ENCODE measurements at regions not wholly inside any gene's neighbourhood (a gene's known extent, or its start where the extent isn't known, plus 50 kb on each side); places are given as distances from the start of the nearest gene placed in this dataset.

GRCh38 chr17:69948406-69948805, 126.6 kb upstream of the KCNJ16 start:
- no peak for DNase-seq (ENCODE audit: low read depth in 2 of 2)

DNA sequence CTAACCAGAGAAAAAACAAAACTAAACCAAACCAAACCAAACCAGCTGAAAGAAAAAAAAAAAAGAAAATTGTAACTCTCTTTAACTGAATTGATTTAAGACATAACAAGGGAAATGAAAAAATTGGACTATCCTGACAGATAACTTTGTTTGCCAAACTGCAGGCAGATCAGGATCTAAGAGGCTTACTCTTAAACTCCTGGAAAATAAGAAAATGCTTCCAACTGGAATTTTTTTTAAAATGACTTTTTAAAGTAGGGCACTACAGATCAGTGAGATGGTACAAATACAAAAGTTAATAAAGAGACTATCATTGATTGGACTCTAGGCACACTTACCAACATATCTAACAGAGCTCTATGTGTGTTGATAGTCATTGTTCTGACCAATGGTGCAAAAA, 125.5 kb upstream of the KCNJ16 start:
- DNase-seq (ENCODE audit: low read depth in 2 of 2): no peak

DNA sequence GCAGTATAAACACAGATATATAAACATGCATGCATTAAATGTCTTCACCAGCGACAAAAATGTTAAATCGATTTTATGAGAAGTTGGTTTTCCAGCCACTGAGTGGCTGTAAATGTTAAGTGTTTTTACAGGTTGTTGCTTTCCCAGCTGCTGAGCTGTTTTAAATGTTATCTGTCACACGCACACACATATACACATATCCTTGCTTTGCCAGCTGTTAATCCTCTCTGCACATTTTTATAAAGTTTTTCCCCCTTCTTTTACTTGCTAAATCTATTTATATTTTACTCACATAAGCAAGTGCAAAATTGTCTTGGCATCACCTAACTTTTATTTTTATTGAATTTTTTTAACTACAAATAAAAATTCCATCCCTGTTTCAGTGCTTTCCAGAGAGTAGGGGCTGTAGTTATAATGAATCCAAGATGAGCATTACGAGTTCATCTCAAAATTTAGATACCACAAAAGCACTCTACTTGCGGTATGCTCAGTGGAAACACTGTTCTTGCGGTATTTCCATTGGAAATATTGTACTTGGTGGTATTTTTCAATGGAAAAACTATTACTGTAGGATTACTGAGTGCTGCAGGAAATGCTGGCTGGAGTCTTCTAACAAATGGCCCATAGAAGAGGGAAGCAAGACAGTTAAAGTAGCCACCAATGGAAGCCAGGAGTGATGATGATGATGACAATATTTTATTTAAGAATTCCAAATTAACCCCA, 124.9 kb upstream of the KCNJ16 start:
- DNase-seq (ENCODE audit: low read depth in 2 of 2): no peak

GRCh38 chr17:69950701-69951418, 124.2 kb upstream of the KCNJ16 start:
- DNase-seq (ENCODE audit: low read depth in 2 of 2): no peak

- DNase-seq (ENCODE audit: low read depth in 2 of 2): no peak
Observed at GRCh38 chr17:69954241-69954925, 120.6 kb upstream of the KCNJ16 start.

DNA sequence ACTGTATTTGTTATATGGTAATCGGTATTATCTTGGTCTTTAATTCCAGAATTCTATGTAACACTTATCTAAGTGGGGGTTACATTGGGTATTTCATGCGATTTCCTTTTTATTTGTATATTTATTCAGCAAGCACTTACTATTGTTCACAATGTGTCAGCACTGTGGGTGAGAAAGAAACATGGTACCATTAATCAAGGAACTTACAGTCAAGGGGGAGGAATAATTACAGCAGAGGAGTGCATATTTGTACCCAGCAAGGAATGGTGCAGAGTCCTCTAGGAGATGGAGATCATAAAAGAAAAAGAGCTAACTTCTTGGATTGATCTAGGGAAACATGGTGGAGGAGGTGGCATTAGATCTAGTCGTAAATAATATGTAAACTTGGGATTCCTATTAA, 117.0 kb upstream of the KCNJ16 start:
- no peak for DNase-seq (ENCODE audit: low read depth in 2 of 2)

DNA sequence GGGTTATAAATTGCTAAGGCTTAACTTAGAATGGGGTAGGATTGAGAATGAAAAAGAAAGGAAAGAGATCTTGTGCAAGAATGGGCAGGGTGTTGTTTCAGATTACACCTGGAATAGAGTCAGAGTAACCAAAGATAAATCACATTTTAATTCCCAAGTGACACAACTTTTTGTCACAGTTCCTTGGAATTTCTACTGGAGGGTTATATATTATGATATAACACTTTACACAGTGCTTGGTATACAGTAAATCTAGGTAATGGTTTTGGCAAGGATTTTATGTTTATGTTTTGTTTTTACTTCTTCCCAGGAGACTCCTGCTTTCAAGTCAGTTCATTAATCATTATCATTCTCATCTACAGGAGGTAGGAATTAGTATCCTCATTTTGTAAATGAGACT, 115.7 kb upstream of the KCNJ16 start:
- DNase-seq (ENCODE audit: low read depth in 2 of 2): no peak

DNA sequence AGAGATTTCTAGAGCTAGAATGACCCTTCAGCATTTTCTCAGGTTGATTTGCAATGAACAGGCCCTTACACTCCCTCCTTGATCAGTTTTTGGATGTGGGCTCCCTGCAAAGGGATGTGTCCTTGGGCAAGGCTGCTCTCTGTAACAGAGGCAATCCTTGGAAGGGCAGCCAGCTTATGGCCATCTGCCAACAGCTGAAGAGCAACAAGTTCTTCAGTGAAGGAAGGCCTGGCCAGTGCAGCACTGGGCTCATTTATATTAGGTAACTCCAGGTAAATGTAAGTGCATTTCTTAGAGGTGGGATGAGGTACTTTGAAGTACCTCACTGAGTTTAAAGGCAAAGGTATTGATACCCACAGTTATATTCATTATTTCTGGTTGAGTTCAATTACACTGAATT, 114.3 kb upstream of the KCNJ16 start:
- no peak for DNase-seq (ENCODE audit: low read depth in 2 of 2)

DNA sequence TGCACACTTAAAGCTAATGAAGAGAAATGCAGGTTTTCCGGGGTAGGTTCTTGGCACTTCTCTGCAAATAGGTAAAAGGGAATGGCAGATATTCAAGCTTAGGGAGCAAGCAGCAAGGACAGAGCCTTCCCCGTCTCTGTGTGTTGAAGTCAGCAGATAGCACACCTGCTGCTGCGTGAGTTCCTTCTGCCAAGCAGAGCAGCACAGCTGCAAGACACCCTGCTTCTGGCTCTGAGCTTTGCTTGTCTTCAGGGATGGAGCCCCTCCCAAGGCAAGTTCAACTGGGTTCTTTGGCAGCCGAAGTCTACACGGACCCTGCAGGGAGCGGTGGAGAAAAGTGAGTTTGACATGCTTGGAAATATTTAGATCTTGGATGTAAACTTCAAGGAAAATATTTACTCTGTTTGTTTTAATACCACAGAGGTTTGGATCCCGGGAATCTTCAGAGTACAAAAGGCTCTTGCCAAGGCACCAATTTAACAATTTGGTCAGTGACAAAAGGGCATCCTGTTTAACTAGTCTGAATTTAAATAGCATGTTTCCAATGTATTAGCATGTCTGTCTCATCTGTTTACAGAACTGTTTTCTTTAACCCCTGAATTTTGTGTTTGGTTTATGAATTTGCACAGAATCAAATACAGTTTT, 113.4 kb upstream of the KCNJ16 start:
- no peak for DNase-seq (ENCODE audit: low read depth in 2 of 2)

- no peak for DNase-seq (ENCODE audit: low read depth in 2 of 2)
Observed at GRCh38 chr17:69962436-69962995, 112.5 kb upstream of the KCNJ16 start.

GRCh38 chr17:69967910-69968411, 107.1 kb upstream of the KCNJ16 start:
- peak; percentile 59 to 70 for DNase-seq (ENCODE audit: low read depth in 2 of 2)

DNA sequence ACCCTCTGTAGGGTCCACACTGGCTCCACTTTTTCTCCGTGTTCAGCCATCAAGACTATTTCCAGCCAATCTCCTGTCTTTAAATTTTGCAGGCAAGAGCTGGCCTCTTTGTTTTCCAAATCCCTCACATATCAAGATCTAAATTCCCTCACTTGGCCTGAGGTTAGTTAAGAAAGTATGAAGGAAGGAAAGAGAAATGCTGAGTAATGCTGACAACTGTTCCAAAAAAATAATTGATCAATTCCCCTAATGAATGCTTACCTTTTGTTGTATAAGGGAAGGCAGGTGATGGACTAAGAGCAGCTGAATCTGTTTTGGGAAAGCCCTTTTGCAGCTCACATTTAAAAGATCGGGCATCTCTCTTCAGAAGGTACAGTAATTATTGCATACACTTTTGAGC, 105.1 kb upstream of the KCNJ16 start:
- DNase-seq (ENCODE audit: low read depth in 2 of 2): no peak

GRCh38 chr17:69972251-69972650, 102.8 kb upstream of the KCNJ16 start:
- no peak for DNase-seq (ENCODE audit: low read depth in 2 of 2)

DNA sequence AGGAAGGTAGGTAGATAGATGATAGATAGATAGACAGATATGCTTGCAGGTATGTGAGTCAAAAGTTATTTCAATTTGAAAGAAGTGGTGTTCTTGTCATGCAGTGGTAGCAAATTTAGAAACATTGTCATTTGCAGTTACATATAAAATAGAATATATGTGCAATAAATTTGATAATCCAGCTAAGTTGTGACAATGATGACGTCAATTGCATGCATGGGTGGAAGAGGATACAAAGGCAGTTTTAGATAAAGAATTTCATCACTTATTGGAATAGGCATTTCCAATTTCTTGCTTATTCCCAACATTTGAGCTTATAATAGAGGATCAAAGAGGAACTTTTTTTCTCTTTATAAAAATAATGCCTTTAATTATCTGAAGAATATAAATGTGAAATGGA, 99.2 kb upstream of the KCNJ16 start:
- DNase-seq (ENCODE audit: low read depth in 2 of 2): no peak

DNA sequence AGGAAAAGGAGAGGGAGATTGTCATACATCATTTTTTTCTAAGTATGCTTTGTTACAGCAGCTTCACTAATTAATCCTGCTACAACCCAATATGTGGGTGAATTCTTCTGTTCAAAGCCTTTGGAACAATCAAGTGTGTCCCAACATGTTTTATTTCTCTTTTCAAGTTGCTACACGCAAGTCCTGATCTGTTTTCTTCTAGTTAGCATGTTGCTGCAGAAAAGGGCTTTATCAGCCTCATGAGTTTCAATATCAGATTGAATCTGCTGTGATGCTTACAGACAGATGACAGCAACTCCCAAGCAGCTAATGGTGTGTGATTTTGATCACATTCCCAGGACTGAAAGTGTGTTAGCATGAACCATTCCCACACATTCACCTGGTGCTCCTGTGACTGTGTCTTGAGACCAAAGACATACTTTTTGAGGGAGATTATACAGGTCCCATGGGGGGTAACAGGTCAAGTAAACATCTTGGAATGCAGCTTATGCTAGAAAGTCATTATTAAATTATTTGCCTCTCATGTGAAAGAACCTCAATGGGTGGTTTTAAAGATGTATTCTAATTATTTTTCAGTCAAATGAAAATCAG, 96.9 kb upstream of the KCNJ16 start:
- DNase-seq (ENCODE audit: low read depth in 2 of 2): no peak

DNA sequence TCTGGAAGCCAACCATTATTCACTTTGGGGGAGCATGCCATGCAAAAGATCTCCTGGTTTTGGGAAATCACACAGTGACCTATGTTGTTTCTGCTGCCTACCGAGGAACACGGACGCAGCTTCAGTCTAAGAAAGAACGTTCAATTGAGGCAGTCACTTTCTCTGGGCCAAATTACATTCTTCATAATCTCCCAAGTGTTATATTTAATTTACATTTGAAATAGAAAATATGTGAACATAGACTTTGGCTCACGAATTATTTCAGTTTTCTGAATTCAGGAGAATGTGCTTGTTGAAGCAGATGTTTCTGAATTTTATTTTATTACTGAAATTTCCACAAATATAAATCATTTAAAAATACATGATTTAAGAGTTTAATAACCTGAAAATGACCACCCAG, 93.6 kb upstream of the KCNJ16 start:
- no peak for DNase-seq (ENCODE audit: low read depth in 2 of 2)

DNA sequence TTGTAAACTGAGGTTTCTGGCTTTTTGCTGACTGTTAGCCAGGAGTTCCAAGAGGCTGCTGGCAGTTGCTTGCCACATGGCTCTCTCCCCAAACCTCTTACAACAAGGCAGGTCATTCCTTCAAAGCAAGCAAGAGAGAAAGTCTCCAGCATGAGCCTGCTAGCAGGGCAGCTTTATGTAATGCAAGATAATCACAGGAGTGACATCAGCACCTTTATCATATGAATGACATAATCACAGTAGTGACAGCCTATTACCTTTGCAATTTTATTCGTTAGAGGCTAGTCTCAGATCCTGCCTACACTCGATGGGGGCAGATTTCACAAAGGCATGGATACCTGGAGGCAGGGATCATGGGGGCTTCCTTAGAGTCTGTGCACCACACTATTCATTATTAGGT, 79.5 kb upstream of the KCNJ16 start:
- DNase-seq (ENCODE audit: low read depth in 2 of 2): no peak

- DNase-seq (ENCODE audit: low read depth in 2 of 2): no peak
Observed at GRCh38 chr17:69997332-69997731, 77.7 kb upstream of the KCNJ16 start.

GRCh38 chr17:69999253-69999652, 75.8 kb upstream of the KCNJ16 start:
- DNase-seq (ENCODE audit: low read depth in 2 of 2): no peak

DNA sequence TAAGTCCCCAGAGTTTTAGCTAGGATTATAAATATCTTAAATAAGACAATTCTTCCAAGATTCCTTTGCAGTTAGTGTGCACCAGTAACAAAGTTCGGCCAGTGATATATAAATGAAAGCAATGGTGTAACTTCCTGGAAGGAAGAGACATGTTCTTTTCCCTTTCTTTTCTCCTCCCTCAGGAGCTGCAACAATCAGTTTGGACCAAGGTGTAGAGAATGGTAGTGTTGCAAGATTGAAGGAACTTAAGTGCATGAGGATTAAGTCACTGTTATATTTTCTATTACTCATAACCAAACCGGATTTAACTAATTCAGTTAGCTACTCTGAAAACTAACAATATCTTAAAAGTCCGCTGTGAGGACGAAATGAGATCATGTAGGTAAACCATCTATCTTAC, 68.9 kb upstream of the KCNJ16 start:
- DNase-seq (ENCODE audit: low read depth in 2 of 2): peak in 1 of 2 experiments; percentile 1

DNA sequence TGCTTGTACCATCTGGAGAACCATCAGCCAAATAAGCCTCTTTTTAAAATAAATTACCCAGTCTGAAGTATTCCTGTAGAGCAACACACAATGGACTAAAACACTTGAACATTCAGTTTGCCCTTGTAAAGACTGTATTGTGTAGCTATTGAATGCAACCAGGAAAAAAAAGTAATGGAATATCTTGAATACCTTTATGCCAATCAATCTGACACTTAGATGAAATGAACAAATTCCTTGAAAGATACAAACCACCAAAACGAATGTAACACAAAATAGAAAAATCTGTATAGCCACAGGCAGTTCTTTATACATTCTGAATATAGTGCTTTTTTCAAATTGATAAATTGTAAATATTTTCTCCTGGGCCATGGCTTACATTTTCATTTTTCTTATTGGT, 63.3 kb upstream of the KCNJ16 start:
- DNase-seq (ENCODE audit: low read depth in 2 of 2): no peak

GRCh38 chr17:70013911-70014310, 61.1 kb upstream of the KCNJ16 start:
- DNase-seq (ENCODE audit: low read depth in 2 of 2): no peak

Measured in fibroblast of skin of left quadriceps (primary cell).